Ascending aorta (tissue), 2 donors: ENCODE measurements at regions not wholly inside any gene's neighbourhood (a gene's known extent, or its start where the extent isn't known, plus 50 kb on each side); places are given as distances from the start of the nearest gene placed in this dataset.

Experiments
- DNase-seq, 2 donors: peaks; one replicate each; pipeline ENCODE4 v3.0.0-alpha.2; 2019; ENCODE audit warnings: low spot score in 2 of 2
- H3K27ac ChIP-seq, 2 donors: fragments of 200-600 bp; sonication (generic); one replicate each; pipeline ENCODE4 v1.5.1; 2016 to 2017; ENCODE audit warnings: mild to moderate bottlenecking in 1 of 2
- H3K27me3 ChIP-seq: fragments of 200-600 bp; sonication (generic); one replicate; pipeline ENCODE4 v1.5.1; 2017
- H3K36me3 ChIP-seq, 2 donors: fragments of 200-600 bp; sonication (generic); one replicate each; pipeline ENCODE4 v1.5.1; 2016
- H3K4me1 ChIP-seq, 2 donors: fragments of 200-600 bp; sonication (generic); one replicate each; pipeline ENCODE4 v1.5.1; 2016 to 2017; ENCODE audit warnings: mild to moderate bottlenecking in 1 of 2
- H3K4me3 ChIP-seq, 2 donors: fragments of 200-600 bp; sonication (generic); one replicate each; pipeline ENCODE4 v1.5.1; 2016 to 2017; ENCODE audit warnings: mild to moderate bottlenecking in 1 of 2
- H3K9me3 ChIP-seq, 2 donors: fragments of 200-600 bp; sonication (generic); one replicate each; pipeline ENCODE4 v1.5.1; 2016
- CTCF ChIP-seq, 3 experiments: fragments of 200-600 bp in 2 of 3; fragments of 450-650 bp in 1 of 3; sonication (generic) in 2 of 3; IDR thresholded peaks; one replicate each; pipeline ENCODE4 v1.5.1; 2016 to 2019; ENCODE audit warnings: antibody characterized with exemption in 3 of 3, mild to moderate bottlenecking in 1 of 3, moderate library complexity in 1 of 3
- intact Hi-C: fragments of 100-400 bp; cut with DNase I; formaldehyde crosslinking; loops from one replicate; pipeline ENCODE4 v1.15.1; 2023

- no peak for DNase-seq
- Histone ChIP-seq H3K27ac (no peak overlapping the region), H3K36me3 (no peaks in the 10 kb centered on the region), H3K27me3 (no peaks in the 10 kb centered on the region), H3K4me3 (no peak overlapping the region), H3K4me1 (no peaks in the 10 kb centered on the region), H3K9me3 (no peaks in the 10 kb centered on the region)
- TF ChIP-seq CTCF (IDR thresholded peaks at IDR 0.05), result no peak
- intact Hi-C loops, result no loop called here
Measured at GRCh38 chr16:52074133-52074532, 472.8 kb downstream of the TOX3 start.

DNA sequence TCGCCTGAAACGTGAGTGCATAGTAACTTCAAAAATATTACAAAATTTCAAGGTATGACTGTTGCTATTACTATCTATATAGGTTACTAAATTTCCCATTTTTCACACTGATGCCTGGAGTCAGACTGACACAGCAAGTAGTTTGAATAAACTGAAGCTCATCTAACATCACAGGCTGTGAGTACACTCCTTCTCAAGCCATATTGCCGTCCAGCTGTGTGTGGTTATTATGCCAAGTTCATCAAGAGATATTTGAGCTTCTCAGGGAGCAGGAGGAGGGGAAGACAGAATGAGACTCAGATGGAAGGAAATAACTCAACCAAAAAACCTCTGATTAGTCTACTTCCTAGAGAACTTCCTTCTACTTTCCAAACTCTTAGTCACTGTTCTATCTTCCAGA, 473.9 kb downstream of the TOX3 start:
- H3K27me3 ChIP-seq, result no peaks in the 10 kb centered on the region
- no peak overlapping the region for H3K27ac ChIP-seq
- H3K9me3 ChIP-seq, result no peaks in the 10 kb centered on the region
- no peak overlapping the region for H3K4me3 ChIP-seq
- no peaks in the 10 kb centered on the region for H3K36me3 ChIP-seq
- DNase-seq, result no peak
- no peaks in the 10 kb centered on the region for H3K4me1 ChIP-seq
- intact Hi-C loops, result no loop called here
- no peak for TF ChIP-seq CTCF (IDR thresholded peaks at IDR 0.05)

DNA sequence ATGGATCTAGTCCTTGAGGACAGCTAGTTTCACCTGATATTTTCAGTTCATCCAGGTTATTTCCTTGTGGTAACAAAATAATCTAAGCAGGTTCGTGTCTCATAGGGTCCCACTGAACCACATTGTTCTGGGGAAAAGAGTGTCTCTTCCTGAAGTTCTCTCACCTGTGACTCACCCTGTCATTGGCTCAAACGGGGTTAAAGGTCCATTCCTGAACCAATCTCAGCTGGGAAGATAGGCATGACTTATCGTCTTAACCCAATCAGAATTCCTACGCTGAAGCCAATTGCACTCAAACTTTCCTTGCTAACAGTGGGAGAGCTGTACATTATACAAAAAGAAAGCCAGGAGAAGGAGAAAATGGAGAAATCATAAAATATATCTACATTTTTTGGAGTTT, 475.8 kb downstream of the TOX3 start:
- Histone ChIP-seq H3K9me3 (no peaks in the 10 kb centered on the region), H3K27me3 (no peaks in the 10 kb centered on the region), H3K27ac (no peak overlapping the region), H3K4me3 (no peak overlapping the region), H3K36me3 (no peaks in the 10 kb centered on the region), H3K4me1 (no peaks in the 10 kb centered on the region)
- intact Hi-C loops, result no loop called here
- no peak for TF ChIP-seq CTCF (IDR thresholded peaks at IDR 0.05)
- no peak for DNase-seq

GRCh38 chr16:52070341-52071057, 476.4 kb downstream of the TOX3 start:
- no peak for TF ChIP-seq CTCF (IDR thresholded peaks at IDR 0.05)
- Histone ChIP-seq H3K27me3 (no peaks in the 10 kb centered on the region), H3K36me3 (no peaks in the 10 kb centered on the region), H3K27ac (no peak overlapping the region), H3K9me3 (no peaks in the 10 kb centered on the region), H3K4me1 (no peaks in the 10 kb centered on the region), H3K4me3 (no peak overlapping the region)
- intact Hi-C loops, result no loop called here
- no peak for DNase-seq

GRCh38 chr16:52069866-52070265, 477.1 kb downstream of the TOX3 start:
- Histone ChIP-seq H3K27ac (no peak overlapping the region), H3K27me3 (no peaks in the 10 kb centered on the region), H3K4me3 (no peak overlapping the region), H3K36me3 (no peaks in the 10 kb centered on the region), H3K4me1 (no peaks in the 10 kb centered on the region), H3K9me3 (peaks cover 0 to 5% of the 10 kb centered on the region in 2 donors)
- TF ChIP-seq CTCF (IDR thresholded peaks at IDR 0.05), result peak in 1 of 3 experiments; percentile 6
- intact Hi-C loops, result no loop called here
- no peak for DNase-seq
